Activated naive CD4-positive, alpha-beta T cell treated with anti-CD3 and anti-CD28 coated beads, Interleukin-2, amount 50 U/mL, for 24 hours (primary cell): ENCODE measurements at regions not wholly inside any gene's neighbourhood (a gene's known extent, or its start where the extent isn't known, plus 50 kb on each side); places are given as distances from the start of the nearest gene placed in this dataset.

Experiments used
- H3K27ac Mint-ChIP-seq: one replicate; pipeline ENCODE4 v1.8.0; 2021; ENCODE audit warnings: mild to moderate bottlenecking, mixed read lengths
- H3K27me3 Mint-ChIP-seq: one replicate; pipeline ENCODE4 v1.8.0; 2021; ENCODE audit warnings: mixed read lengths
- H3K36me3 Mint-ChIP-seq: one replicate; pipeline ENCODE4 v1.8.0; 2021; ENCODE audit warnings: mixed read lengths
- H3K4me1 Mint-ChIP-seq: one replicate; pipeline ENCODE4 v1.8.0; 2021; ENCODE audit warnings: mixed read lengths
- H3K4me3 Mint-ChIP-seq: one replicate; pipeline ENCODE4 v1.8.0; 2021; ENCODE audit warnings: mild to moderate bottlenecking, mixed read lengths
- H3K9me3 Mint-ChIP-seq: one replicate; pipeline ENCODE4 v1.8.0; 2021; ENCODE audit warnings: mixed read lengths

DNA sequence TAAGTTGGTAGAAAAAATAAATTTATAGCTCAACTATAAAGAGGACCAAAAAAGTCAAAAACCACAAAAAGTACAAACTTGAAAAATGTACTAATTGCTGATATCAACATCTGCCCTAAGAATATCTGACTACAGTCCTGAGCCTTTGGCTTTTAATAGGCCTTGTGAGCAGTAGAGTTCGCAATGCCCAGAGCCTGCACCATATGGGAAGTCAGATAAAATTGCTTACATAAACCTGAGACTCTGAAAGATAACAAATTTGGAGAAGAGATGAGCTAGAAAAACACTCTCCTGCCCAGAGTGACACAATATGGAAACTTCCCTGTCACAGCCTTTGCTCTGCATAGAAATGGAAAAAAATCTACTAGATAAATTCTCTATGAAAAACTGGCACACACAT, 368.0 kb upstream of the GRIN3A start:
- Mint-ChIP-seq H3K4me1 (no peaks in the 10 kb centered on the region), H3K4me3 (no peak overlapping the region), H3K9me3 (no peaks in the 10 kb centered on the region), H3K27me3 (no peaks in the 10 kb centered on the region), H3K36me3 (no peaks in the 10 kb centered on the region), H3K27ac (no peak overlapping the region)

- Mint-ChIP-seq H3K9me3 (peaks cover 5% of the 10 kb centered on the region), H3K27ac (no peak overlapping the region), H3K27me3 (no peaks in the 10 kb centered on the region), H3K4me1 (no peaks in the 10 kb centered on the region), H3K36me3 (no peaks in the 10 kb centered on the region), H3K4me3 (no peak overlapping the region)
These were observed 363.3 kb upstream of the GRIN3A start for GRCh38 chr9:102101723-102102122.

DNA sequence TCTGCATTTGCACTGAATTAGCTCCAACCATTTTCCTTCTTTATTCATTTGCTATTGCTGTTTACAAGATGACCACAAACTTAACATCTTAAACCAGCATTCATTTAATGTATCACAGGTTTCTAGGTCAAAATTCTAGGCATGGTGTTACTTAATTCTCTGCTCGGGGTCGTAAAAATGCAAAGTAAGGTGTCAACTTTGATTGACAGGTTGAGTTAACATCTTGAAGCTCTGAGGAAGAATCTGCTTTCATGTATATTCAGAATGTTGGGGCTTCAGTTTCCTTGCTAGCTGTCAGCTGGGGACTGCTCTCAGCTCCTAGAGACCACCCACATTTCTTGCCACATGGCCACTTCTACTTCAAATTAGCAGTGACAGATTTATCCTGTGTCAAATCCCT, 348.7 kb upstream of the GRIN3A start:
- Mint-ChIP-seq H3K27ac (no peak overlapping the region), H3K27me3 (no peaks in the 10 kb centered on the region), H3K36me3 (no peaks in the 10 kb centered on the region), H3K9me3 (no peaks in the 10 kb centered on the region), H3K4me3 (no peak overlapping the region), H3K4me1 (no peaks in the 10 kb centered on the region)

DNA sequence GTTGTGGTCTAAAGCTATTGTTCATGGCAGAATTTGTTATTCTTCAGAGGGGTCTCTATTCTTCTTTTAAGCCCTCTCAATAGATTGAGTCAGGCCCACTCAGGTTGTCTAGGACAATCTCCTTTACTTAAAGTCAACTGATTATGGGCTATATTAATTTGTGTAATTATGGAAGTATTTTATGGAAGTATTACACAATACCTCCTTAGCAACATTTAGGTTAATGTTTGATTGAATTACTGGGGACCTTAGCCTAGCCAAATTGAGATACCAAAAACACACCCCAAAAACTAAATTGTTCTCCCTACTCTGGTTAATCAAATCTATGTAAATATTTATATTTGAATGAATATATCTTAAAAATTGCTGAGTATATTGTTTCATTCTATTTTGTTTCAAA, 347.1 kb upstream of the GRIN3A start:
- Mint-ChIP-seq H3K36me3 (no peaks in the 10 kb centered on the region), H3K4me3 (no peak overlapping the region), H3K27ac (no peak overlapping the region), H3K27me3 (no peaks in the 10 kb centered on the region), H3K9me3 (no peaks in the 10 kb centered on the region), H3K4me1 (no peaks in the 10 kb centered on the region)

GRCh38 chr9:102072059-102072764, 333.8 kb upstream of the GRIN3A start:
- Mint-ChIP-seq H3K27ac (no peak overlapping the region), H3K4me1 (no peaks in the 10 kb centered on the region), H3K27me3 (no peaks in the 10 kb centered on the region), H3K36me3 (no peaks in the 10 kb centered on the region), H3K4me3 (no peak overlapping the region), H3K9me3 (peaks cover 4% of the 10 kb centered on the region)

DNA sequence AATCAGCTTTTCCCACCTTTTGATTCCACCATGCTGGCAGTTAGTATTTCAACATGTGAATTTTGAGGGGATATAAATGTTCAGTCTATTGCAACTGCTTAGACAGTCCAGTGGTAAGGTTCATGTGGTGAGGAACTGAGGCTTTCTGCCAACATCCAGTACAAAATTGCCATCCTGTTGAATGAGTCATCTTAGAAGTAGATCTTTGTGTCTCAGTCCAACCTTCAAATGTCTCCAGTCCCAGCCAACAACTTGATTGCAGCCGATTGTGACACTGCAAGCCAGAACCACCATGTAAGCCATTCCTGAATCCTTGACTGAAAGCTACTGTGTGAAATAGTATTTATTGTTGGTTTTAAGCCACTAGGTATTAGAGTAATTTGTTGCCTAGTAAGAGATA, 331.5 kb upstream of the GRIN3A start:
- no peak overlapping the region for H3K4me3 Mint-ChIP-seq
- peaks cover 4% of the 10 kb centered on the region for H3K9me3 Mint-ChIP-seq
- H3K27me3 Mint-ChIP-seq, result no peaks in the 10 kb centered on the region
- H3K4me1 Mint-ChIP-seq, result no peaks in the 10 kb centered on the region
- H3K36me3 Mint-ChIP-seq, result no peaks in the 10 kb centered on the region
- no peak overlapping the region for H3K27ac Mint-ChIP-seq

GRCh38 chr9:102054811-102055210, 316.4 kb upstream of the GRIN3A start:
- H3K27me3 Mint-ChIP-seq, result no peaks in the 10 kb centered on the region
- peaks cover 25% of the 10 kb centered on the region for H3K4me1 Mint-ChIP-seq
- no peak overlapping the region for H3K27ac Mint-ChIP-seq
- peaks cover 6% of the 10 kb centered on the region for H3K9me3 Mint-ChIP-seq
- no peak overlapping the region for H3K4me3 Mint-ChIP-seq
- no peaks in the 10 kb centered on the region for H3K36me3 Mint-ChIP-seq

DNA sequence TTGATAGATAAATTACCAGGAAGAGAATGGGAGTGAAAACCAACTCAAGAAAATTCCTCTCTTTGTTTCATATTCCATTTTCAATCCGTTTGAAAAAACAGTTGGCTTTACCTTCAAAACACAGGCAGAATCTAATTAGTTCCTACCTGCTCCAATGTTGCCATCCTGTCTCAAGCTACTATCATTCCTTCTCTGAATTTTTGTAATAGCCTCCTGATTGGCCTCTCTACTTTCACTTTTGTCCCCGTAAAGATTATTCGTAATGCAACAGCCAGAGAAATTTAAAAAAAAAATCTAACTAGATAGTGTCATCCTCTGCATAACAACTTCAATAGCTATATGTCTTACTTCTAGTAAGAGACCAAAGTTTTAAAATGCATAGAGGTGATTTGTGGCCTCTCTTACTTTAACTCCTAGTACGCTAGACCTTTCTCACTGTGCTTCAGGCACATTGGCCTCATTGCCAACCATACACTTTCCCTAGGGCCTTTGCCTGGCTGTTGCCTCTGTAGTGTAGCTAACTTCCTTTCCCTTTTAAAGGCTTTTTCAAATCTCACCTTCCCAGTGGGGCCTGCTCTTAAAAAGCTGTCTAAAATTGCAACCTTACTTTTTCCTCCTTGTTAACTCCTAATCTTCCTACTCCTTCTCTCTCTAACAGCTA, 311.3 kb upstream of the GRIN3A start:
- no peaks in the 10 kb centered on the region for H3K27me3 Mint-ChIP-seq
- H3K4me3 Mint-ChIP-seq, result peak overlapping the region; percentile 51
- H3K27ac Mint-ChIP-seq, result peak overlapping the region; percentile 93
- peaks cover 47% of the 10 kb centered on the region for H3K4me1 Mint-ChIP-seq
- H3K9me3 Mint-ChIP-seq, result peaks cover 7% of the 10 kb centered on the region
- no peaks in the 10 kb centered on the region for H3K36me3 Mint-ChIP-seq

GRCh38 chr9:102047549-102047948, 309.1 kb upstream of the GRIN3A start:
- peak overlapping the region; percentile 36 for H3K27ac Mint-ChIP-seq

DNA sequence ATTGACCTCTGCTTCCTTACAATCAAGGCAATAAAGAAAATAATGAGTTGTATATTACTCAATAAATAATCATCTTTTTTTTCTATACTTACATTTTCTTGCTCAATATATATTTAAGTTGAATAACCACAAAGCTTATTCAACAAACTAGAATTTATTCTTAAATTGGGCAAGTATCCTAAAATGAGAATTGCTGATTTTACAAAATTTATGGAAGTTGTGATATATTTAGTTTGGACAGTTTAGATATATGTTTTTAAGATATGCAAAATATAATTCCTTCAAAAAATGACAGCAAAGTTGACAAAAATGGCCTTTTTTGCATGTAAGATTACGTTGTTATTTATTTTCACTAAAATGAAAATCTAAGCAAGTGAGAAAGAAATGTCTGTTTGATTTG, 305.7 kb upstream of the GRIN3A start:
- peaks cover 1% of the 10 kb centered on the region for H3K27me3 Mint-ChIP-seq
- H3K4me3 Mint-ChIP-seq, result no peak overlapping the region
- no peaks in the 10 kb centered on the region for H3K36me3 Mint-ChIP-seq

More at GRCh38 chr9:102047549-102047948, 309.1 kb upstream of the GRIN3A start:
- H3K27me3 Mint-ChIP-seq, result peaks cover under 1% of the 10 kb centered on the region
- peaks cover 41% of the 10 kb centered on the region for H3K4me1 Mint-ChIP-seq
- peaks cover 13% of the 10 kb centered on the region for H3K9me3 Mint-ChIP-seq
- no peaks in the 10 kb centered on the region for H3K36me3 Mint-ChIP-seq
- no peak overlapping the region for H3K4me3 Mint-ChIP-seq

GRCh38 chr9:102038006-102038405, 299.6 kb upstream of the GRIN3A start:
- Mint-ChIP-seq H3K36me3 (no peaks in the 10 kb centered on the region), H3K9me3 (peaks cover 6% of the 10 kb centered on the region), H3K27ac (no peak overlapping the region), H3K4me3 (no peak overlapping the region), H3K4me1 (peaks cover 8% of the 10 kb centered on the region), H3K27me3 (peaks cover 1% of the 10 kb centered on the region)

More for the DNA sequence above, 305.7 kb upstream of the GRIN3A start:
- Mint-ChIP-seq H3K27ac (no peak overlapping the region), H3K9me3 (peaks cover 15% of the 10 kb centered on the region), H3K4me1 (peaks cover 18% of the 10 kb centered on the region)

DNA sequence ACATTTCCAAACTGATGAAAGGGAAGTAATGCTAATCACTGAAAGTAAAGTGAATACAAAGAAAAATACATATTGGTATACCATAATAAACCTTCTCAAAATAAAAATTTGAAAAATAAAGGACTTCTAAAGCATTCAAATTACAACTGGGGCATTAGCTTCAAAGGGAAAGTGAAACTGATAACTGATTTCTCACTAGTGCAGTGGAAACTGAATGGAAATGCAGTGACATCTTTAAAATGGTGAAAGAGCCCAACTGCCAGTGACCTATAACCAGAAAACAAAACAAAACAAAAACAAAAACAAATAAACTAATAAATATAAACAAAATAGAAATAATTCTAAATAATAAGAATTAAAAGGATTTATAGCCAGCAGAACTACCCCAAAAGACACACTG, 297.5 kb upstream of the GRIN3A start:
- no peaks in the 10 kb centered on the region for H3K36me3 Mint-ChIP-seq
- H3K27me3 Mint-ChIP-seq, result no peaks in the 10 kb centered on the region
- H3K4me3 Mint-ChIP-seq, result no peak overlapping the region
- H3K27ac Mint-ChIP-seq, result no peak overlapping the region
- peaks cover 8% of the 10 kb centered on the region for H3K4me1 Mint-ChIP-seq
- no peaks in the 10 kb centered on the region for H3K9me3 Mint-ChIP-seq

DNA sequence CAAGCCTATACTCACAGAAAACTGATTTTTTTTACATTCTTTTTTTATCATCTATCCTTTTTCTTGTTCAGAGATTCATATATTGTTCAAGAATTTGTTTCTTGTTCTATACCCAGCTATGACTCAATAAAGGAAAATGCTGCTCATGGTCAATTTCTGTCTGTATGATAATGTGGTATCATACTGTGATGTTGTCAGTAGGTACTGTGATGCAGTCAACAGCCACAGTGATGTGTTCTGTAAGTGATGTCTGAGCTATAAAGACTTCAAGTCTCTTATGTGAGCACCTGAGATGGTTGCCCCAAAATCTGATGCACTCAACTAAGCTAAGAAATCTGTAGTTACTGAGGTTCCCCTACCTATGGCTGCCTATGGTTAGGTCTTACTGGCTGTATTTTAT, 294.2 kb upstream of the GRIN3A start:
- no peaks in the 10 kb centered on the region for H3K36me3 Mint-ChIP-seq
- no peak overlapping the region for H3K27ac Mint-ChIP-seq
- no peaks in the 10 kb centered on the region for H3K27me3 Mint-ChIP-seq
- no peak overlapping the region for H3K4me3 Mint-ChIP-seq
- H3K9me3 Mint-ChIP-seq, result no peaks in the 10 kb centered on the region
- H3K4me1 Mint-ChIP-seq, result peaks cover 8% of the 10 kb centered on the region

DNA sequence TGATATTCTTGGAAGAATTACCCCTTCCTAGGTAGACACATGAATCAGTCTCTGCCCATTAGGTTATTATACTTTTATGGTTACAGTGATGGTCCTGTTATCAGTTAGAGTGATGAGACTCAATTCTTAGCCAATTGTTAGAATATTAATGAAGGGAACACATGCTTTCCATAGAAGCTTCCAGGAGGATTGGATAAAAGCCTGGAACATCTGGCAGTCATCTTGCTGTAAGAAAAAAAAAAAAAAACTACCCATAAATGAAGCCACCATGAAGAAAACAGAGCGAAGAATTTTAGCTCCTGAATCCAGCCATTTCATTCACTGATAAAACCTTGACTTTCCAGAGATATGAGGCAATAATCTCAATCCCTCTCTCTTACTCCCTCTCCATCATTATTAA, 262.5 kb upstream of the GRIN3A start:
- H3K27ac Mint-ChIP-seq, result no peak overlapping the region
- H3K9me3 Mint-ChIP-seq, result peaks cover 10% of the 10 kb centered on the region

GRCh38 chr9:101999441-101999840, 261.0 kb upstream of the GRIN3A start:
- Mint-ChIP-seq H3K27ac (no peak overlapping the region), H3K27me3 (no peaks in the 10 kb centered on the region), H3K9me3 (peaks cover 10% of the 10 kb centered on the region), H3K4me3 (no peak overlapping the region), H3K36me3 (no peaks in the 10 kb centered on the region), H3K4me1 (no peaks in the 10 kb centered on the region)

More for the DNA sequence above, 262.5 kb upstream of the GRIN3A start:
- Mint-ChIP-seq H3K4me1 (no peaks in the 10 kb centered on the region), H3K4me3 (no peak overlapping the region), H3K36me3 (no peaks in the 10 kb centered on the region), H3K27me3 (no peaks in the 10 kb centered on the region)

DNA sequence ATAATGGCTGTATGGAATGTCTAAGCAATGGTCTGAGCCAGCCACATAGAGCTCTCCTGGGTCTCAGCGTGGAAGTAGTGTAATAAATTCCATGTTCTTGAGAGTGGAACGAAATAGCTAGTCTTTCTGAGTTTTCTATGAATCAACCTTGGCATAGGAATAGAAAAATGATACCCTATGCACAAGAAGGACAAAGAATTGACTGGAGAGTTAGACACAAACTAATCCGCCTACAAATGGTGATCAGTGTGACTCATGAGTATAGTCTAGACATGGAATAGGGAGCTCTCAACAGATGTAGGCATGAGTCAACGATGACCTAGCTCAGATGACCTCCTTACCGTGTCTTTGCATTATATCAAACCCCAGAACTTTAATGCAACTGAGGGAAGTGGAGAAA, 256.8 kb upstream of the GRIN3A start:
- Mint-ChIP-seq H3K4me1 (no peaks in the 10 kb centered on the region), H3K4me3 (no peak overlapping the region), H3K27me3 (peaks cover 2% of the 10 kb centered on the region), H3K36me3 (no peaks in the 10 kb centered on the region), H3K9me3 (peaks cover 5% of the 10 kb centered on the region), H3K27ac (no peak overlapping the region)
